HG03457 (cell line): ENCODE measurements at regions not wholly inside any gene's neighbourhood (a gene's known extent, or its start where the extent isn't known, plus 50 kb on each side); places are given as distances from the start of the nearest gene placed in this dataset.
A peak's percentile ranks its signal among the peaks of the same experiment; 100 is the strongest.

Source experiments
- ATAC-seq: cut with Tn5 transposase; IDR thresholded peaks from one replicate; pipeline ENCODE4 v1.9.1; 2021; ENCODE audit warnings: moderate number of reproducible peaks; ENCODE audit not compliant: unreplicated experiment

DNA sequence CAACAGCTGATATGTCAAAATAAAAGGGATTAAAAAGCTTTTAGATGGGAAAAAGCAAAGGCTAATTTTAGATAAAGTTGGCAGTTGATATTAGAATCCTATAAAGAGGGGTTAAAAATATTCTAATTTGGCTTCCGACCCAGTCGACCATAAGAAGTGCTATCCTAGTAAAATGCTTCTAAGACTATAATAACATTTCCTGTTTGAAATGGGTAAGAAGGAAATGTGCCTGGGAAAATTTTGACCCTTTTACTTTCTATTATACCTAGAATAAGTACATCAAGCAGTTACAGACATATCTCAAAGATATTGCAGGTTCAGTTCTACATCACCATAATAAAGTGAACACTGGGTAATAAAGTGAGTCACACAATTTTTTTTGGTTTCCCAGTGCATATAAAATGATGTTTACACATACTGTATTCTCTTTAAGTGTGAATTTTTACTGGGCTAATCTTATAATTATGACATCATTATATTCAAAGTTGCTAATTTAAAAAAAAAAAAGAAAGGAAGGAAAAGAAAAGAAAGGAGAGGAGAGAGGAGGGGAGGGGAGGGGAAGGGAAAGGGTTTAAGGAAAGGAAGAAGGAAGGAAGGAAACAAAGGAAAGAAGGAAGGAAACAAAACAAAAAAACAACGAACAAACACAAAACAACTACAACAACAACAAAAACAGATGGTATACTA lies 308.2 kb upstream of the NR5A2 start:
- ATAC-seq, result no peak

- ATAC-seq, result no peak
Observed at GRCh38 chr1:199720496-199720895, 307.0 kb upstream of the NR5A2 start.

- ATAC-seq, result no peak
Observed at GRCh38 chr1:199721001-199721400, 306.5 kb upstream of the NR5A2 start.

DNA sequence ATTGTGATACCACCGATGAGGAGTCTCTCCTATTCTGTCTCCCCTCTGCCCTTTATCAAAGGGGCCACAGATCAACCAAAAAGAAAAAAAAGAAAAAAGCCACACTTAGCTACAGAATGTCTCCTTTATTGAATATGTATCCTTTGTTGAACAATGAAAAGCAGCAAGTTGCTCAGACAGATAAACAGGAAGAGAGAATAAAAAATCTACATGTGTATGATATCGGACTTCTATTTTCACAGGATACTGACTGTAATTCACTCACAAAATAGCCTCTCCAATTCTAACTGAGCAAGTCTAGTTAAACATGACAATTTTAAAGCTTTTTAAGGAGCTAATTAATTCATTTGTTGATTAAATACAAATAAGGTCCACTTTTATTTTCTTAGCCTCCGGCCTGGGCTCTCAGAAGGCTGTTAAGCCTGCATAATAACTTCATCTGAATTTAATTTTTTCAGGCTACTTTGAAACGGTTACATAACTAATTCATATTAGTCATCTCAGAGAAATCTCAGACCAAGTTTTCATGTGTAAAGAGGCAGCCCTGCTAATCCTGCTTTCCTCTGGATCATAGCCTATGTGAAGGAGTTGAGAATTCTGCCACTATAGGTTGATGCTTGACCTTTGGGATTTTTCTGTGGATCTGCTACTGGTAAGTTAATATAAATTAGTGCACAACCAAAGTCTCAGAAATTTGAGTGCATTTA lies 304.1 kb upstream of the NR5A2 start:
- ATAC-seq, result no peak

- no peak for ATAC-seq
Observed at GRCh38 chr1:199724049-199724448, 303.5 kb upstream of the NR5A2 start.

GRCh38 chr1:199725002-199725565 lies 302.4 kb upstream of the NR5A2 start:
- peak; percentile 57 for ATAC-seq

- no peak for ATAC-seq
Observed at GRCh38 chr1:199727682-199728081, 299.8 kb upstream of the NR5A2 start.

- no peak for ATAC-seq
Observed at GRCh38 chr1:199728345-199728744, 299.2 kb upstream of the NR5A2 start.

DNA sequence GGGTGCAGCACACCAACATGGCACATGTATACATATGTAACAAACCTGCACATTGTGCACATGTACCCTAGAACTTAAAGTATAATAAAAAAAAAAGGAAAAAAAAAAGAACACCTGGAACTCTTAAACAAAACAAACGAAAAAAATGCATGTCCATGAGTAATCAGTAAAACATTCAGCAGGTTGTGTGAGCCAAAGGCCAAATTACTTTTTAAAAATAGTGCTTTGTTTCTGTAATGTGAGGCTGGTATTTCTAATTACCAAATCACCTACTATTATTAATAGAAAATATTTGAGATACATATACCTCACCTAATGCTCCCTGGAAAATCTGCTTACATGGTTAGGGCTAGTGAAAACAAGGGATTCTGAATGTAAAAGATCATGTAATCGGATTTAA lies 294.4 kb upstream of the NR5A2 start:
- no peak for ATAC-seq

- ATAC-seq, result no peak
Observed at GRCh38 chr1:199734186-199734585, 293.3 kb upstream of the NR5A2 start.

DNA sequence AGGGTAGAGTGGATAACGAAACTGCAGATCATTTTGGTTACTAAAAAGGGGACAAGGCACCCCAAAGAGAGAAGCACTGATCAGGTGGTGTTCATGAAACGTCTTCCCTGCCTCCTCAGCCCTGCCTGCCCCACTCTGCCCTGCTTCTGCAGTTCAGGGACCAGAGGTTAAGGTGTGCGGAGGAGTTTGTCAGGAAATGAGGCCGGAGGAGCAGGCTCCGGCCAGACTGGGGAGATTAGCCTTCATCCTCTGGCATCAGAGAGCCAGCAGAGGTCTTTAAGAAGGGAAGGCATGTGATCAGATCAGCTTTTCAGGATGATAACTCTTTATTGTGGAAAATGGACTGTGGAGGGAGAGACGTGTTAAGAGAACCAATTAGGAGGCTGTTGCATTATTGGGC lies 291.9 kb upstream of the NR5A2 start:
- no peak for ATAC-seq

DNA sequence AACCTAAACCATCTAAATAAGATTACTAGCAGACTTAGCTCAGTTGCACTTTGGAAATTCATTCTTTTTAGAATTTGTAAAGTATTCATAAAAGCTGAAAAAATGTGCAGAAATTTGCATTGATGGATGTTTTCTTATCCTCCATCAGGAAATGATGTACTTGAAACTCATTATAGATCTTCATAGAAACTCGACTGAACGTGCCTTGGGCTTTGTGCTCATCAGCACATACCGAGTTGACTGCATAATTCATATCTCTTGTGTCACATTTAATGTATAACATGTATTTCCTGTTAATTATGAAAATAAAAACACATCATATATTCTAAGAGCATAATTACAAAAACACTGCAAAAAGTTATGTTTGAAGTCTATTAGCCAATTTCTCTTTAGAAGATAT lies 290.9 kb upstream of the NR5A2 start:
- ATAC-seq, result no peak

GRCh38 chr1:199741586-199741985 lies 285.9 kb upstream of the NR5A2 start:
- no peak for ATAC-seq

GRCh38 chr1:199742547-199742946 lies 285.0 kb upstream of the NR5A2 start:
- ATAC-seq, result no peak

- ATAC-seq, result no peak
Observed at GRCh38 chr1:199743227-199743626, 284.3 kb upstream of the NR5A2 start.

DNA sequence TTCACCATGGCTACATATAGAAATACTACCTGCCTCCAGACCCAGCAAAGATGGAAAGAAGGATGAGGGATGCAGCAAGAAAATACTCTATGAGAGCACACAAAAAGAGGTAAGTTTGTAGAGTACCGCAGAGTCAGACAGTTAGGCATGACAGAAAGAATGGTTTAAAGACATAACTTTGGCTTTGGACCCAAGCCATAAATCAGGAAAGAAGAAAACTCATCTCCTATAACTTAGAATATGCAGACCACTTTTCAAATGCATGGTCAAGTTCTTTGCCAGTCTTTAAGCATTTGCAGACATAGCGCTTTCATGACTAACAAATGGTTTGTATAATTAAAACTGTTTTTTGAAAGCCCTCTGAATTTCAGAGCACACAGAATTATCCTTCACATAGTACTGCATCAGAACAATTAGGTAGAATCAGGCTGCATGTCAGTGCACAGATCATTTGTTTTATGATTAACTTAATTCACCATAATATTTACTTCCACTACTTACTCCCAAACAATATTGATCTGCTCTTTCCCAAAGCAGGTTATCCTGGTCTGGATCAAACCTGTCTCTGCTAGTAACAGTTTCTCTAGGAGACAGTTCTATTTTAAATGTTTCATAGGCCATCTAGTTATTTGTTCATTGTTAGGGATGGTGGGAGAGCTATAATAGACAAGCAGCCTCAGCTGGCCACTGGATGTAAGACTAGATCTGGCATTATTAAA lies 280.7 kb upstream of the NR5A2 start:
- no peak for ATAC-seq

DNA sequence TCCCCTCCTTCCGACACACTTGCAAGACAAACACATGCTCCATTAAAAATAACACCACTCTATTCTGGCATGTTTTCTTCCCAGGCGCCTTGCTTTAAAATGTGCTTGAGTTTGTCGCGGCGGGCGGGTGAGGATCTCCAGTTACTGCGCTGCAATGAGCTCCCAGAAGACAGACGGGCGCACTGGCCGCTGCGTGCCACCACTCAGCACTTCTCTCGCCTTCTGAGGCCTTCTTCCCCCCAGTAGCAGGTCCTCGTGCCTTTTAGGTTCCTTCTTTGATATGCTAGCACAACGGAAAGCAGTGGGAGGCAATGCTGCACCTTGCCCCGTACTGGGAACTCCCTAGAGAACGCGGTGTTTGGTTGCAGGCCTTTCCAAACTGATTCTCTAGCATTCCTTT lies 279.5 kb upstream of the NR5A2 start:
- ATAC-seq, result no peak

GRCh38 chr1:199751506-199751905 lies 276.0 kb upstream of the NR5A2 start:
- no peak for ATAC-seq

DNA sequence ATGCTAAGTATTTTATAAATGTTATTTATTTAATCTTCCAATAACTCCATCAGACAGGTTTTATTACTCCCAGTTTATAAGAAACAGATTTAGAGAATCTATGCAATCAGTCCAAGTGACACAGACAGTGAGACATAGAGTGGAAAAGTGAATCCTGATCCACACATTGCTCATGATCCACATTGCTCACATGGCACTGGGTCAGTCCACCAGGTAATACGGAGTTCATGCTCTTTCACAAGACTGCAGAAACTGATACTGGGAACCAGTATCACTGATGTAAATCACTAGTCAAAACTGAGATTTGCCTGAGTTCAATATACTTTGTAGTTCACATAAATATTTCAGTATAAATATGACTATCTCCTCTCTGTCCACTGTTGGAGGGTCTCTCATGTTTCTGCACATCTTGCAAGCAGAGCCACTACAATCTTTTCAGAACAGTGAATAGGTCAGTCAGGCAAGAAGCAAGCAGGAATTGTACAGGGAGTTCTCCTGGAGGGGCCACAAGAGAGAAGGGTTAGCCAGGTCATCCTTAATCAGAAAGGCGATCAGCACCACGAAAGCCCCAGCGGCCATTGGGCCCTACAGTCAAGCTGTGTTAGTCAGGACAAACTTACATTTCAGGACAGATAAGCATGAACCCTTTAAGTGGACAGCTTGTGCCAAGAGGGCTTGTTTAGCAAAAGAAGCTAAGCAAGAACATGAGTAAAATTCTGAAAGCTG lies 275.4 kb upstream of the NR5A2 start:
- ATAC-seq, result no peak

- no peak for ATAC-seq
Observed at GRCh38 chr1:199752688-199753027, 274.9 kb upstream of the NR5A2 start.

- no peak for ATAC-seq
Observed at GRCh38 chr1:199753513-199753912, 274.0 kb upstream of the NR5A2 start.
